ENCODE measurements at regions not wholly inside any gene's neighbourhood (a gene's known extent, or its start where the extent isn't known, plus 50 kb on each side); places are given as distances from the start of the nearest gene placed in this dataset.

GRCh38 chr2:497770-498492 is 179.3 kb downstream of the TMEM18 start:
- TF ChIP-seq, protein P1, sequence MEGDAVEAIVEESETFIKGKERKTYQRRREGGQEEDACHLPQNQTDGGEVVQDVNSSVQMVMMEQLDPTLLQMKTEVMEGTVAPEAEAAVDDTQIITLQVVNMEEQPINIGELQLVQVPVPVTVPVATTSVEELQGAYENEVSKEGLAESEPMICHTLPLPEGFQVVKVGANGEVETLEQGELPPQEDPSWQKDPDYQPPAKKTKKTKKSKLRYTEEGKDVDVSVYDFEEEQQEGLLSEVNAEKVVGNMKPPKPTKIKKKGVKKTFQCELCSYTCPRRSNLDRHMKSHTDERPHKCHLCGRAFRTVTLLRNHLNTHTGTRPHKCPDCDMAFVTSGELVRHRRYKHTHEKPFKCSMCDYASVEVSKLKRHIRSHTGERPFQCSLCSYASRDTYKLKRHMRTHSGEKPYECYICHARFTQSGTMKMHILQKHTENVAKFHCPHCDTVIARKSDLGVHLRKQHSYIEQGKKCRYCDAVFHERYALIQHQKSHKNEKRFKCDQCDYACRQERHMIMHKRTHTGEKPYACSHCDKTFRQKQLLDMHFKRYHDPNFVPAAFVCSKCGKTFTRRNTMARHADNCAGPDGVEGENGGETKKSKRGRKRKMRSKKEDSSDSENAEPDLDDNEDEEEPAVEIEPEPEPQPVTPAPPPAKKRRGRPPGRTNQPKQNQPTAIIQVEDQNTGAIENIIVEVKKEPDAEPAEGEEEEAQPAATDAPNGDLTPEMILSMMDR (IDR thresholded peaks at IDR 0.05; ENCODE audit: control extremely low read depth in 1 of 3, insufficient read depth in 1 of 3, low read depth in 1 of 3, low read length in 3 of 3), result no peak
- TF ChIP-seq GTF2F1 (IDR thresholded peaks at IDR 0.05; ENCODE audit: borderline replicate concordance, low read depth, low read length), result no peak
- TF ChIP-seq TCF12 (IDR thresholded peaks at IDR 0.05; ENCODE audit: low read depth, low read length), result no peak
- TF ChIP-seq, protein P2, sequence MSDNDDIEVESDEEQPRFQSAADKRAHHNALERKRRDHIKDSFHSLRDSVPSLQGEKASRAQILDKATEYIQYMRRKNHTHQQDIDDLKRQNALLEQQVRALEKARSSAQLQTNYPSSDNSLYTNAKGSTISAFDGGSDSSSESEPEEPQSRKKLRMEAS (IDR thresholded peaks at IDR 0.05), result no peak
